Activated naive CD8-positive, alpha-beta T cell treated with anti-CD3 and anti-CD28 coated beads, Interleukin-2, amount 50 U/mL, for 24 hours (primary cell): ENCODE measurements at regions not wholly inside any gene's neighbourhood (a gene's known extent, or its start where the extent isn't known, plus 50 kb on each side); places are given as distances from the start of the nearest gene placed in this dataset.

Experiments
- ATAC-seq: fragments of 150-1000 bp; cut with Tn5 transposase; one replicate; pipeline ENCODE4 v1.10.0; 2021
- DNase-seq: peaks from one replicate; pipeline ENCODE4 v3.0.0; 2021
- H3K27ac Mint-ChIP-seq: one replicate; pipeline ENCODE4 v1.8.0; 2021; ENCODE audit warnings: mild to moderate bottlenecking, mixed read lengths
- H3K27me3 Mint-ChIP-seq: one replicate; pipeline ENCODE4 v1.8.0; 2021; ENCODE audit warnings: mixed read lengths
- H3K36me3 Mint-ChIP-seq: one replicate; pipeline ENCODE4 v1.8.0; 2021; ENCODE audit warnings: low read depth, mixed read lengths
- H3K4me1 Mint-ChIP-seq: one replicate; pipeline ENCODE4 v1.8.0; 2021; ENCODE audit warnings: mixed read lengths
- H3K4me3 Mint-ChIP-seq: one replicate; pipeline ENCODE4 v1.8.0; 2021; ENCODE audit warnings: mild to moderate bottlenecking, moderate library complexity, mixed read lengths
- H3K9me3 Mint-ChIP-seq: one replicate; pipeline ENCODE4 v1.8.0; 2021; ENCODE audit warnings: mixed read lengths

- no peak for DNase-seq
- H3K9me3 Mint-ChIP-seq, result peaks cover 22% of the 10 kb centered on the region
Measured at GRCh38 chr9:2317591-2317990, 302.4 kb downstream of the SMARCA2 start.

DNA sequence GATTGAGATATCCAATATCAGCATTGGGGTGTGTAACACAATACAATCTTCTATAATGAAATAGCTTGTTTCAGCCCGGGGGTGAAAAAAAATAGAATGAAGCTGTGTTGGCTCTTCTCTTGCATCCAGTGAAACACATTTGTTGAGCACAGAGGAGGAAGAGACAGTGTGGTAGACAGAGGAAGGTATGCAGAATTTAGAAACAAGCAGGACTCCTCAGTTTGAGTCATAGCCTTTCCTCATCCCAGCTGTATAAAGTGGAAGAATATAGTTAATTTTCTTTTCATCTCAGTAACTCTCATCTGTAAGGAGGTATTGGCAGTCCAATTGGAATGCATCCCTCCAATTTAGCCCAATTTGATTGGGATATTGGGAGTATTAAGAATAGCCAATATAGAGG is 302.2 kb upstream of the VLDLR start:
- no peaks in the 10 kb centered on the region for H3K27me3 Mint-ChIP-seq
- no peak for ATAC-seq
- H3K9me3 Mint-ChIP-seq, result peaks cover 13% of the 10 kb centered on the region
- H3K4me3 Mint-ChIP-seq, result no peak overlapping the region
- DNase-seq, result no peak
- no peaks in the 10 kb centered on the region for H3K36me3 Mint-ChIP-seq
- no peak overlapping the region for H3K27ac Mint-ChIP-seq
- no peaks in the 10 kb centered on the region for H3K4me1 Mint-ChIP-seq

More at GRCh38 chr9:2317591-2317990, 302.4 kb downstream of the SMARCA2 start:
- H3K36me3 Mint-ChIP-seq, result peaks cover 5% of the 10 kb centered on the region
- no peaks in the 10 kb centered on the region for H3K27me3 Mint-ChIP-seq
- no peak overlapping the region for H3K4me3 Mint-ChIP-seq
- no peak for ATAC-seq
- H3K4me1 Mint-ChIP-seq, result no peaks in the 10 kb centered on the region
- no peak overlapping the region for H3K27ac Mint-ChIP-seq

GRCh38 chr9:2320114-2320513 is 301.5 kb upstream of the VLDLR start:
- Mint-ChIP-seq H3K27ac (no peak overlapping the region), H3K36me3 (no peaks in the 10 kb centered on the region), H3K4me1 (no peaks in the 10 kb centered on the region), H3K9me3 (peaks cover 8% of the 10 kb centered on the region), H3K4me3 (no peak overlapping the region), H3K27me3 (no peaks in the 10 kb centered on the region)
- ATAC-seq (no peak), DNase-seq (no peak)

- no peaks in the 10 kb centered on the region for H3K4me1 Mint-ChIP-seq
- H3K27me3 Mint-ChIP-seq, result no peaks in the 10 kb centered on the region
- no peak for ATAC-seq
- H3K9me3 Mint-ChIP-seq, result peaks cover 3% of the 10 kb centered on the region
- H3K4me3 Mint-ChIP-seq, result no peak overlapping the region
- DNase-seq, result no peak
- H3K27ac Mint-ChIP-seq, result no peak overlapping the region
- H3K36me3 Mint-ChIP-seq, result no peaks in the 10 kb centered on the region
Measured at GRCh38 chr9:2320632-2321031, 301.0 kb upstream of the VLDLR start.

DNA sequence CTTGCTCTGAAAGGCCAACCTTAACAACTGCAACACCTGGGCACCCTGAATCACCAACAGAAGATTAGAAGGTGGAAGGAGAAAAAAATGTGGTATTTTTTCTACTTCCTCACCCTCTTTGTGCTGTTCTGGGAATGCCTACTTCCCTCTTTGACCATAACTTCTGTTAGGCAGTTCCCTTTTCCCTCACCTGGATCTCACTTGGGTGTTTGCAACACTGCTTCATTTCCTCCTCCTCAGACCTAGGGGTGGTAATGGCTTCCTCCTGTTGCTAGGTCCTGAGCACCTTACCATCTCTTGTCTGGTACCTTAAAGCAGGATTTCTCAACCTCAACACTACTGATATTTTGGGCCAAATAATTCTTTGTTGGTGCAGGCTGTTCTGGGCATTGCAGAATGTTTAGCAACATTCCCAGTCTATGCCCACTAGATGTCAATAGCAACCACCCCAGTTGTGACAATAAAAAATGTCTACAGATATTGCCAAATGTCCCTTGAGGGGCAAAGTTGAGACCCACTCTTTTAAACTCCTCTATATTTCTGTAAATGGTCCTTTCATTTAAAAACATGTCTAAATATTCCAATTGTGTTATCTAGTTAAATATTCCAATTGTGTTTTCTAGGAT is 300.0 kb upstream of the VLDLR start:
- H3K9me3 Mint-ChIP-seq, result no peaks in the 10 kb centered on the region
- no peak overlapping the region for H3K27ac Mint-ChIP-seq
- no peaks in the 10 kb centered on the region for H3K27me3 Mint-ChIP-seq
- H3K4me1 Mint-ChIP-seq, result no peaks in the 10 kb centered on the region
- DNase-seq, result no peak
- no peaks in the 10 kb centered on the region for H3K36me3 Mint-ChIP-seq
- no peak overlapping the region for H3K4me3 Mint-ChIP-seq
- no peak for ATAC-seq

DNA sequence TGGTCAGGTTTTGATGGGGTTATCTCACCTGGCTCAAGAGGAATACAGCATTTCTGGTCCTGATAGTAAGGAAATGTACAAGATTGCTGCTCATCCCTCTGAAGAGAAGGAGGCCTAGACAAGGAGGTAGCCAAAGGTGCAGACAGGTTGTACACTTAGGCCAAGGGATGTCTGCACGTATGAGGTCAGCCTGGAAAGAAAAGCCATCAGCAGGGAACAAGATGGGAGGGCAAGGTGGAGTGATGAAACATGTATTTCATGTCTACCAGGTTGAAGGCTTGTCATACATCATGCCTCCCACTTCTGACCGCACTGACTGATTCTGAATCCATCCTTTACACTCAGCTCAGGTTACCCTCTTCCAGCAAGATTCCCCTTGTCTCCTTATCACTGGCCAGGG is 296.8 kb upstream of the VLDLR start:
- H3K27me3 Mint-ChIP-seq, result no peaks in the 10 kb centered on the region
- ATAC-seq, result no peak
- no peaks in the 10 kb centered on the region for H3K9me3 Mint-ChIP-seq
- H3K27ac Mint-ChIP-seq, result no peak overlapping the region
- no peak overlapping the region for H3K4me3 Mint-ChIP-seq
- H3K36me3 Mint-ChIP-seq, result no peaks in the 10 kb centered on the region
- no peak for DNase-seq
- H3K4me1 Mint-ChIP-seq, result no peaks in the 10 kb centered on the region

- DNase-seq (no peak), ATAC-seq (no peak)
- no peaks in the 10 kb centered on the region for H3K4me1 Mint-ChIP-seq
- H3K27me3 Mint-ChIP-seq, result peaks cover 2% of the 10 kb centered on the region
- no peaks in the 10 kb centered on the region for H3K9me3 Mint-ChIP-seq
- no peak overlapping the region for H3K4me3 Mint-ChIP-seq
- no peaks in the 10 kb centered on the region for H3K36me3 Mint-ChIP-seq
- H3K27ac Mint-ChIP-seq, result no peak overlapping the region
Measured at GRCh38 chr9:2332663-2333062, 288.9 kb upstream of the VLDLR start.

GRCh38 chr9:2335260-2335659 is 286.3 kb upstream of the VLDLR start:
- Mint-ChIP-seq H3K36me3 (no peaks in the 10 kb centered on the region), H3K4me3 (no peak overlapping the region), H3K4me1 (no peaks in the 10 kb centered on the region), H3K27me3 (peaks cover 2% of the 10 kb centered on the region), H3K9me3 (no peaks in the 10 kb centered on the region), H3K27ac (no peak overlapping the region)
- DNase-seq, result no peak
- ATAC-seq, result no peak

GRCh38 chr9:2336055-2336454 is 285.5 kb upstream of the VLDLR start:
- no peaks in the 10 kb centered on the region for H3K9me3 Mint-ChIP-seq
- H3K27ac Mint-ChIP-seq, result no peak overlapping the region
- H3K36me3 Mint-ChIP-seq, result no peaks in the 10 kb centered on the region
- ATAC-seq, result no peak
- no peak overlapping the region for H3K4me3 Mint-ChIP-seq
- no peak for DNase-seq
- H3K27me3 Mint-ChIP-seq, result peaks cover 2% of the 10 kb centered on the region
- no peaks in the 10 kb centered on the region for H3K4me1 Mint-ChIP-seq

DNA sequence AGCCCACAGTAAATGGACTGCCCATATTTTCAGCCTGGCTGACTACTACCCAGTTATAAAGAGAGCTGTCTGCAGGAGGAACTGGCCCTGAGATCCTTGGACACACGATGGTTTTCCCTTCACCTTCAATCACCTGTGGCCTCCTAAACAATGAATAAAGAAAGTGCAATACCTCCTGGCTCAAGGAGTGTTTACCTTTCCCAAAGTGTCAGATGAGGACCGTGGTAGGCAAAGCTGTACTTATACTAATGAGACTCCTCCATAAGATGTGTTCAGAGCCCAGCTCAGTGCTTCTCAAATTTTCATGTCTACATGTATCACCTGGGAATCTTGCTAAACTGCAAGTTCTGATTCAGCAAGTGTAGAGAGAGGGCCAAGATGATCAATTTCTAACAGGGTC is 284.5 kb upstream of the VLDLR start:
- no peak overlapping the region for H3K27ac Mint-ChIP-seq
- no peak overlapping the region for H3K4me3 Mint-ChIP-seq
- DNase-seq, result no peak
- H3K27me3 Mint-ChIP-seq, result peaks cover 2% of the 10 kb centered on the region
- H3K36me3 Mint-ChIP-seq, result no peaks in the 10 kb centered on the region
- H3K9me3 Mint-ChIP-seq, result no peaks in the 10 kb centered on the region
- no peaks in the 10 kb centered on the region for H3K4me1 Mint-ChIP-seq
- no peak for ATAC-seq

DNA sequence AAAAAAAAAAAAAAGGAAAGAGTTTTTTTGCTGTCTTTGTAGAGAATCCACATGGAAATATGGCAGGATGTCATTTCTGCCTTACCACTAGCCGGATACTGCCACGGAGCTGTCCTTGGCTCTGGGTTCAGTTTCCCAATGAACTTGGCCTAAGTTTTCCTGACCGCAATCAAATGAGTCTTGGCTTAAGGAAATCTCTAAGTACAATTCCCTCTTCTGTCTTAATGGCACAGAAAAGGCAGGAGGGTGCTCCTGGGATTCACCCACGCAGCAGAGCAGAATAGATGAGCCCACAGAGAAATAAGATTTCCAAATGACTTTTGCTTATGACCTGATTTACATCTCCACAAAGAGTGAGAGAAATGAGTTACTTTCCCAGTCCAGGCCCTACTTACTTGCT is 284.0 kb upstream of the VLDLR start:
- no peak for DNase-seq
- peaks cover 2% of the 10 kb centered on the region for H3K27me3 Mint-ChIP-seq
- H3K4me3 Mint-ChIP-seq, result no peak overlapping the region
- no peak for ATAC-seq
- H3K27ac Mint-ChIP-seq, result no peak overlapping the region
- H3K36me3 Mint-ChIP-seq, result no peaks in the 10 kb centered on the region
- H3K4me1 Mint-ChIP-seq, result no peaks in the 10 kb centered on the region
- no peaks in the 10 kb centered on the region for H3K9me3 Mint-ChIP-seq

GRCh38 chr9:2338777-2339365 is 282.7 kb upstream of the VLDLR start:
- no peaks in the 10 kb centered on the region for H3K27me3 Mint-ChIP-seq
- H3K27ac Mint-ChIP-seq, result no peak overlapping the region
- H3K36me3 Mint-ChIP-seq, result no peaks in the 10 kb centered on the region
- no peak overlapping the region for H3K4me3 Mint-ChIP-seq
- H3K9me3 Mint-ChIP-seq, result no peaks in the 10 kb centered on the region
- no peak for ATAC-seq
- DNase-seq, result no peak
- H3K4me1 Mint-ChIP-seq, result no peaks in the 10 kb centered on the region

DNA sequence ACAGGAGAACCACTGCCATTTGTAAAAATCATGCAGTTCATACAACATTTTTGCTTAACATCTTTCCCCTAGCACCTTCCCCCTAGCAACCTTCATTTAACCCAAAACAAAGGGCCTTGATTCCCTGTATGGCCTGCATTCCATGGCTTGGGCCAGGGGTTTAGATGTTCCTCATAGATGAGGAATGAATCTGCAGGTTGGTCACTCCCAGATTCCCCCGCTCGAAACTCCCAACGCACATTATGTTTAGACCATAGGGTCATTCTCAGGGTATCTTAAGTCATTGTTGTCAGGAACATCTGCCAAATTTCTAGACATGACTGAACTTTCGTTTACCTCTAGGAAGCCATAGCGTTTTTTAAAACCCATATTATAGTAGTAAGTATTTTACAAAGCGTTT is 282.2 kb upstream of the VLDLR start:
- Mint-ChIP-seq H3K4me1 (no peaks in the 10 kb centered on the region), H3K27ac (no peak overlapping the region), H3K27me3 (no peaks in the 10 kb centered on the region), H3K36me3 (no peaks in the 10 kb centered on the region), H3K9me3 (no peaks in the 10 kb centered on the region), H3K4me3 (no peak overlapping the region)
- ATAC-seq, result no peak
- DNase-seq, result no peak

GRCh38 chr9:2340046-2340760 is 281.4 kb upstream of the VLDLR start:
- no peaks in the 10 kb centered on the region for H3K4me1 Mint-ChIP-seq
- ATAC-seq (no peak), DNase-seq (no peak)
- no peak overlapping the region for H3K4me3 Mint-ChIP-seq
- H3K27ac Mint-ChIP-seq, result no peak overlapping the region
- H3K9me3 Mint-ChIP-seq, result no peaks in the 10 kb centered on the region
- no peaks in the 10 kb centered on the region for H3K36me3 Mint-ChIP-seq
- no peaks in the 10 kb centered on the region for H3K27me3 Mint-ChIP-seq

GRCh38 chr9:2341126-2341525 is 280.5 kb upstream of the VLDLR start:
- no peaks in the 10 kb centered on the region for H3K4me1 Mint-ChIP-seq
- ATAC-seq (no peak), DNase-seq (no peak)
- H3K27ac Mint-ChIP-seq, result no peak overlapping the region
- H3K9me3 Mint-ChIP-seq, result no peaks in the 10 kb centered on the region
- H3K4me3 Mint-ChIP-seq, result no peak overlapping the region
- no peaks in the 10 kb centered on the region for H3K36me3 Mint-ChIP-seq
- H3K27me3 Mint-ChIP-seq, result no peaks in the 10 kb centered on the region
